Nucleus accumbens (tissue), 56 donors: ENCODE measurements at regions not wholly inside any gene's neighbourhood (a gene's known extent, or its start where the extent isn't known, plus 50 kb on each side); places are given as distances from the start of the nearest gene placed in this dataset.

Experiments used
- DNase-seq, 56 donors: peaks; one replicate each; lab custom pipeline; 2025; lab: John Stamatoyannopoulos, UW

GRCh38 chr6:120671519-120671918 lies 662.8 kb downstream of the TBC1D32 start:
- no peak for DNase-seq

- no peak for DNase-seq
Measured at GRCh38 chr6:120652506-120652905, 681.8 kb downstream of the TBC1D32 start.

- no peak for DNase-seq
Measured at GRCh38 chr6:120648713-120649112, 685.6 kb downstream of the TBC1D32 start.

- no peak for DNase-seq
Measured at GRCh38 chr6:120646101-120646500, 688.2 kb downstream of the TBC1D32 start.

GRCh38 chr6:120632975-120633374 lies 701.3 kb downstream of the TBC1D32 start:
- no peak for DNase-seq

- DNase-seq: no peak
Measured at GRCh38 chr6:120627612-120628011, 706.7 kb downstream of the TBC1D32 start.

- DNase-seq: no peak
Measured at GRCh38 chr6:120622127-120622631, 712.1 kb downstream of the TBC1D32 start.

DNA sequence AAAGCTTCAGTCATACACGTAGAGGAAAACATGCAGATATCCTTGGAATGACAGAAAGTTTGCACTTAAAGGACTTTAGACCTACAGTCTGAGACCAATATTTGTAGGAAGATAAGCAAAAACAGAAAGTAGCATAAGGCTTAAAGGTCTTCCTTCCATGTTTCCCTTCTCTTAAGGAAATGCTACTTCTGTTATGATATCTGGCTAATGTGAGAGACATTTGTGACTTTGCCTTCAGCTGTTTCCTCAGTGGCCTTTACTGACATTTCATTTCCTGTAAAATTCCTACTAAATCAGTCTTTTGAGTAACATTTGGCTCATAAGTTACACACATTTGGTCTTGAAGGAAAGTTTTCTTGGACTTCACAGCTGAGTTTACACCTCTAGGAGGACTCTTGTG lies 713.4 kb downstream of the TBC1D32 start:
- no peak for DNase-seq

GRCh38 chr6:120615238-120615637 lies 719.0 kb downstream of the TBC1D32 start:
- no peak for DNase-seq

DNA sequence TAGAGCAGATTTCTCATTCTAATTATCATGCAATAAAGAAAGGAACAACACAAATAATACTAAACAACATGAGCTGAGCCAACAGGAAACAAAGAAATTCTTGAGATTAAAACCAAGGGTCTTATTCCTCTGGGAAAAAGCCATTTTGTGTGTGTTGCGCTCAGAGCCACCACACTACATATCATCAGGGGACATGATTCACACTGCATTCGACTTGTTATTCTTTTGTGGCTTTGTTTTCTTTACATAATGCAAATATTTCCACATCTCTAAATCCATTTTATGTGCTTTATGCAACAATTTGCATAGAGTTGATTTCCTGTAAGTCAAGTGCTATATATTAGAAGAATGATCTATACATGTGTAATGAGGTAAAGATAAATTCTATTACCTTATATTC lies 719.6 kb downstream of the TBC1D32 start:
- DNase-seq: no peak

DNA sequence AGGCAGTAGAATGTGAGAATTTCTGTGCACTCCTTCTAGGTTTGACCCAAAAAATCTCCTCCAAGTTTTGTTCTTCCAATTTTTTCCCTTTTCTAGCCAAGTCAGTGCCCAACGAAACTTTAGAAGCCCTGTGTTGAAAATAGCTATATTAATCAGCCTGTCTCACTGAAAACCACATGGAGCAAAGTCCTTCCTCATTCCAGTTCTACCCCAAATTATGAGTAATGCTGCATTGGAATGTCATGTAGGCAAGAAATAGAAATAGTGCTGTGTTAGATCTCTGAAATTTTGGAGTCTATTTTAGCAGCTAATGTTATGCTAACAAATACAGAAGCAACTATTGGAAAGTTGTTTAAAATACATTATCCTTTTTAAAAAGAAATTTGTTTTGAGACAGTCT lies 725.5 kb downstream of the TBC1D32 start:
- no peak for DNase-seq

GRCh38 chr6:120606743-120607142 lies 727.5 kb downstream of the TBC1D32 start:
- no peak for DNase-seq

GRCh38 chr6:120604510-120604909 lies 729.8 kb downstream of the TBC1D32 start:
- no peak for DNase-seq

DNA sequence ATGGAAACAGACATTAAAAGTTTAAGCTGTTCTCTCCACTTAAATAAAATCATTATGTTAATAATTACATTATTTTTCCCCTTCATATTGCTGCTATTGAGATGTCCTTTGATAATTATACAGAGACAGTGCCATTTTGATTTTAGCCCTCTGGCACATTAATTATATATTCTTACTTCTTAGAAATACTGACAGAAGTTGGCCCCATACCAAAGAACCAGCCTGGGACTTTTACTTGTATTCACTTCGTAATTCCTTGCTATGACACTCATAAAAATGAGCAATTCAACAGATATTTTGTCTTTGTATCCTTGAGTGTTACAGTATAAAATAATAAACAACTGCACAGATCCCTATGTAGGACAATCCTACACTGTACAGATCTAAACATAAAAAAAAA lies 743.7 kb downstream of the TBC1D32 start:
- DNase-seq: no peak

DNA sequence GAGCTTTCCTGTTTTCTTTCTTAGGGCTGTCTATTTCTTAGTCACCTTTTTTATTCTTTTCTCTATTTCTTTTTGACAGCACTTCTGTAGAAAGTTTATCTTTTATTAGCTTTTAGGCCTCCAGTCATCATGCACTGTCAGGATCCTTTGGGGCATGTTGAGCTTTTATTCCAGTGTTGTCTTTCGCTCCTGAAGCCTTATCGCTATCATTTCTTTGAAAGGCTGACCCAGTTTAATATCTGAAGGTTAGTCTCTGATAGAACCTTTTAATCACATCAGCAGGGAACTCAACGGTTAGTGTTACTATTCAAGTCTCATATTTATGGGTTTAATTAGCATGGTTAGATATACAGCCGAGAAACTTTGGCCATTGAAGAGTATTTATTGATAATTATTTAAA lies 745.9 kb downstream of the TBC1D32 start:
- DNase-seq: no peak

DNA sequence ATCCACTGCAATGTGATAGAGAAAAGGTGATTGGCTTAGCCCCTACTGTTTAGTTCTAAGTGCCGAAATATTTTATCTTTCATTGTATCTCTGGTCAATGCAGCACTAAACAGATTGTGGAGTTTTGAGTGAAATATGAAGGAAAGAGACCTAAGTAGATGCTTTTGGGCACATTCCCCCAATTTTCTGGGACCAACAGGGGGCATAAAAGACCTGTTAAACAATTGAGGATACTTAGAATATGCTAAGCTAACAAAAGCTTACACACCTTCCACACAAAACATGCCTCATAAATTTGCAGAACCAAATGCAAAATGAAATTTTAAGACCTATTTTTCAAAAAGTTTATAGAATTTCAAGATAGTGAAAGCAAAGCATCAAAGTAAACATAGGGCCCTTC lies 746.9 kb downstream of the TBC1D32 start:
- DNase-seq: no peak

- DNase-seq: no peak
Measured at GRCh38 chr6:120584111-120584760, 750.0 kb downstream of the TBC1D32 start.

GRCh38 chr6:120576061-120576460 lies 758.2 kb downstream of the TBC1D32 start:
- DNase-seq: no peak

DNA sequence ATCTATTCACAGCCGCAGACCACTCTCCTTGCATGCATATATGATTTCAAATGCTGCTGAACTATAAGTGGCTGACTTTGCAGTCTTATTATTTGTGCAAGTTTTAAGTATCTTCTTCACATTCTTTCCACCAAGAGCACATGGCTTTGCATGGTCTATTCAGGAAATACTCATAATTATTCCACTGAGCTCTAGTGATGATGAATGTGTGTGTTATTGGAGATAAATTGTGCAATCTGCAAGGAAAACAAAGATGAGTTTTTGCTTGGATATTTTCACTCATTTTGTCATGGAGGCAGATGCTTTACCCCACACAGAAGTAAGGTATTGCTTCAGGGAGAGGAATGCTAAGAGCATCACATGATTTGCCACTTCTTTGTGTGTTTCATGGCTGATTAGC lies 764.6 kb downstream of the TBC1D32 start:
- no peak for DNase-seq

DNA sequence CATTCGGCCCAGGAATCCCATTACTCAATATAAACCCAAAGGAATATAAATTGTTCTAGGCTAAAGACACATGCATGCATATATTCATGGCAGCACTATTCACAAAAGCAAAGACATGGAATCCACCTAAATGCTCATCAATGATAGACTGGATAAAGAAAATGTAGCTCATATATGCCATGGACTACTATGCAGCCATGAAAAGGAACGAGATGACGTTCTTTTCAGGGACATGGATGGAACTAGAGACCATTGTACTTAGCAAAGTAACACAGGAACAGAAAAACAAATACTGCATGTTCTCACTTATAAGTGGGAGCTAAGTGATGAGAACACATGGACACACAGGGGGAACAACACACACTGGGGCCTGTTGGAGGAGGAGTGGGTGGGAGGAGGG lies 769.5 kb downstream of the TBC1D32 start:
- DNase-seq: no peak

DNA sequence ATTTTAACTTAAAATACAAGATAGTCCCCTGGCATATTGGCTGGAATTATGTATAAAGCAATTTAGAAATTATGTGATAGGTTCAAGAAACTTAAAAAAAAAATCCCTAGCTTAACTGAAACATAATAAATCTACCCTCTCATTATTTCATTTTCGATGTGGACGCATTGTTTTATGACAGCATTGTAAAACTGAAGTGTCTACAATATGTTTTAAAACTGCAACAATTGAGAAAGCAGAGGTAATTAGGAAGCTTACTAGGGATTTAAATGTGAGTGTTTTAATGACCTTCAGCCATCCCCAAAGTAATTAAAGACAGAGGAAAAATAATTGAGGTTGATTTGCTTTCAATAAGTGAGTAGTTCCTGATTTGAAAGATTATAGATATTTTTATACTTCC lies 776.0 kb downstream of the TBC1D32 start:
- DNase-seq: no peak

DNA sequence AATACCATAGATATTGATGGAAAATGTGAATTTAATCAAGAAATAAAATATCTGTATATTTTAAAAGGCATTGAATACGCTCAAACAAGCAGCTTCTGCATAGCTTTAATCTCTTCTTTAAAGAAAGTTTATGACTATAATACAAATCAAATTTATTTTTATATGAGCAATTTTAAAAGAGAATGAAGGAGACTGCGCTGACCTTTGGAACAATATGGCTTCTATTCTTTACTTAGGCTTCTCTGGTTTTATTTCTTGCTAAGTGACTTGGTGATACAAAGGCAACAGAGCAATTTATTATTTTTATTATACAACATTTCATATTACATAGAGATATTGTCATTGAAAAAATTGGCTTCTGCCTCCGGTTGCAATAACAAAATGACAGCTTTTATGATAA lies 776.7 kb downstream of the TBC1D32 start:
- no peak for DNase-seq

- no peak for DNase-seq
Measured at GRCh38 chr6:120556491-120556890, 777.8 kb downstream of the TBC1D32 start.
